DND-41 (cell line): ENCODE measurements at regions not wholly inside any gene's neighbourhood (a gene's known extent, or its start where the extent isn't known, plus 50 kb on each side); places are given as distances from the start of the nearest gene placed in this dataset.

ENCODE experiments used
- ATAC-seq: fragments of 200-7000 bp; cut with Tn5 transposase; 3 replicates; pipeline ENCODE4 v1.9.1; 2021; ENCODE audit warnings: low read depth; ENCODE audit not compliant: insufficient read depth
- DNase-seq: peaks from one replicate; pipeline ENCODE4 v3.0.0-alpha.2; 2020
- H2AFZ ChIP-seq: 2 replicates; pipeline ENCODE4 v1.6.0; 2012; ENCODE audit warnings: low read depth, low read length
- H3K27ac ChIP-seq: 2 replicates; pipeline ENCODE4 v1.5.1; 2012; ENCODE audit warnings: low read length, inconsistent platforms
- H3K27me3 ChIP-seq: fragments of 200-600 bp; sonication (generic); 2 replicates; pipeline ENCODE4 v1.6.0; 2012; ENCODE audit warnings: low read length, mild to moderate bottlenecking, inconsistent platforms; ENCODE audit not compliant: insufficient read depth, poor library complexity
- H3K36me3 ChIP-seq: 2 replicates; pipeline ENCODE4 v1.5.1; 2012; ENCODE audit warnings: low read length, inconsistent platforms; ENCODE audit not compliant: insufficient read depth
- H3K4me1 ChIP-seq: 2 replicates; pipeline ENCODE4 v1.5.1; 2012; ENCODE audit warnings: mild to moderate bottlenecking, low read length; ENCODE audit not compliant: insufficient read depth
- H3K4me2 ChIP-seq: 2 replicates; pipeline ENCODE4 v1.6.0; 2012; ENCODE audit warnings: mild to moderate bottlenecking, moderate library complexity, low read length, inconsistent platforms; ENCODE audit not compliant: insufficient read depth
- H3K4me3 ChIP-seq, 2 experiments: fragments of 200-600 bp in 1 of 2; shearing (Covaris generic) in 1 of 2; 2 replicates each; pipeline ENCODE4 v1.5.1; 2012 to 2016; ENCODE audit warnings: inconsistent platforms in 2 of 2, low read length in 2 of 2, mild to moderate bottlenecking in 2 of 2, low read depth in 1 of 2, moderate library complexity in 1 of 2
- H3K79me2 ChIP-seq: 2 replicates; pipeline ENCODE4 v1.6.0; 2012; ENCODE audit warnings: low read length, inconsistent platforms; ENCODE audit not compliant: insufficient read depth
- H3K9ac ChIP-seq: 2 replicates; pipeline ENCODE4 v1.6.0; 2012; ENCODE audit warnings: low read depth, mild to moderate bottlenecking, inconsistent platforms, low read length, moderate library complexity
- H3K9me3 ChIP-seq: 2 replicates; pipeline ENCODE4 v1.5.1; 2012; ENCODE audit warnings: low read length, moderate library complexity, mild to moderate bottlenecking, inconsistent platforms; ENCODE audit not compliant: insufficient read depth, severe bottlenecking
- H4K20me1 ChIP-seq: 2 replicates; pipeline ENCODE4 v1.6.0; 2012; ENCODE audit warnings: low read length; ENCODE audit not compliant: insufficient read depth
- EZH2 ChIP-seq: IDR thresholded peaks from 3 replicates; pipeline ENCODE4 v1.6.1; 2012; ENCODE audit warnings: borderline replicate concordance, low read depth, mild to moderate bottlenecking, moderate library complexity, low read length, inconsistent platforms; ENCODE audit not compliant: severe bottlenecking
- TF ChIP-seq, protein P1 (sequence below): IDR thresholded peaks from 2 replicates; pipeline ENCODE4 v1.5.1; 2012; ENCODE audit warnings: borderline replicate concordance, low read length, moderate library complexity, mild to moderate bottlenecking; ENCODE audit not compliant: poor library complexity, severe bottlenecking; ENCODE audit errors: extremely low read depth

GRCh38 chr5:118243613-118244012 lies 744.7 kb downstream of the DTWD2 start:
- no peak overlapping the region for H3K4me3 ChIP-seq
- no peaks in the 10 kb centered on the region for H3K27me3 ChIP-seq
- H3K9ac ChIP-seq, result no peak overlapping the region
- peaks cover 2% of the 10 kb centered on the region for H3K9me3 ChIP-seq
- no peaks in the 10 kb centered on the region for H4K20me1 ChIP-seq
- H3K36me3 ChIP-seq, result no peaks in the 10 kb centered on the region
- H2AFZ ChIP-seq, result no peak overlapping the region
- ATAC-seq, result no peak
- H3K79me2 ChIP-seq, result no peaks in the 10 kb centered on the region
- no peak overlapping the region for H3K27ac ChIP-seq
- TF ChIP-seq EZH2, result no peak
- TF ChIP-seq, protein P1, sequence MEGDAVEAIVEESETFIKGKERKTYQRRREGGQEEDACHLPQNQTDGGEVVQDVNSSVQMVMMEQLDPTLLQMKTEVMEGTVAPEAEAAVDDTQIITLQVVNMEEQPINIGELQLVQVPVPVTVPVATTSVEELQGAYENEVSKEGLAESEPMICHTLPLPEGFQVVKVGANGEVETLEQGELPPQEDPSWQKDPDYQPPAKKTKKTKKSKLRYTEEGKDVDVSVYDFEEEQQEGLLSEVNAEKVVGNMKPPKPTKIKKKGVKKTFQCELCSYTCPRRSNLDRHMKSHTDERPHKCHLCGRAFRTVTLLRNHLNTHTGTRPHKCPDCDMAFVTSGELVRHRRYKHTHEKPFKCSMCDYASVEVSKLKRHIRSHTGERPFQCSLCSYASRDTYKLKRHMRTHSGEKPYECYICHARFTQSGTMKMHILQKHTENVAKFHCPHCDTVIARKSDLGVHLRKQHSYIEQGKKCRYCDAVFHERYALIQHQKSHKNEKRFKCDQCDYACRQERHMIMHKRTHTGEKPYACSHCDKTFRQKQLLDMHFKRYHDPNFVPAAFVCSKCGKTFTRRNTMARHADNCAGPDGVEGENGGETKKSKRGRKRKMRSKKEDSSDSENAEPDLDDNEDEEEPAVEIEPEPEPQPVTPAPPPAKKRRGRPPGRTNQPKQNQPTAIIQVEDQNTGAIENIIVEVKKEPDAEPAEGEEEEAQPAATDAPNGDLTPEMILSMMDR, result no peak
- no peaks in the 10 kb centered on the region for H3K4me1 ChIP-seq
- H3K4me2 ChIP-seq, result no peak overlapping the region
- no peak for DNase-seq

- Histone ChIP-seq H3K9me3 (peaks cover 2% of the 10 kb centered on the region), H3K36me3 (no peaks in the 10 kb centered on the region), H3K9ac (no peak overlapping the region), H4K20me1 (no peaks in the 10 kb centered on the region), H3K79me2 (no peaks in the 10 kb centered on the region), H3K4me2 (no peak overlapping the region), H3K27me3 (no peaks in the 10 kb centered on the region), H3K4me3 (no peak overlapping the region), H3K27ac (no peak overlapping the region), H3K4me1 (no peaks in the 10 kb centered on the region), H2AFZ (no peak overlapping the region)
- no peak for TF ChIP-seq EZH2
- TF ChIP-seq, protein P1, result no peak
- DNase-seq (no peak), ATAC-seq (no peak)
These were observed 745.3 kb downstream of the DTWD2 start for GRCh38 chr5:118243068-118243467.

GRCh38 chr5:118236108-118236849 lies 752.1 kb downstream of the DTWD2 start:
- no peak for TF ChIP-seq EZH2
- TF ChIP-seq, protein P1, result no peak
- H3K9ac ChIP-seq, result no peak overlapping the region
- H3K27me3 ChIP-seq, result no peaks in the 10 kb centered on the region
- H3K4me3 ChIP-seq, result no peak overlapping the region
- H3K9me3 ChIP-seq, result no peaks in the 10 kb centered on the region
- DNase-seq (no peak), ATAC-seq (no peak)
- no peak overlapping the region for H3K27ac ChIP-seq
- H3K79me2 ChIP-seq, result no peaks in the 10 kb centered on the region
- no peaks in the 10 kb centered on the region for H3K36me3 ChIP-seq
- H3K4me1 ChIP-seq, result no peaks in the 10 kb centered on the region
- no peak overlapping the region for H3K4me2 ChIP-seq
- no peaks in the 10 kb centered on the region for H4K20me1 ChIP-seq
- no peak overlapping the region for H2AFZ ChIP-seq

DNA sequence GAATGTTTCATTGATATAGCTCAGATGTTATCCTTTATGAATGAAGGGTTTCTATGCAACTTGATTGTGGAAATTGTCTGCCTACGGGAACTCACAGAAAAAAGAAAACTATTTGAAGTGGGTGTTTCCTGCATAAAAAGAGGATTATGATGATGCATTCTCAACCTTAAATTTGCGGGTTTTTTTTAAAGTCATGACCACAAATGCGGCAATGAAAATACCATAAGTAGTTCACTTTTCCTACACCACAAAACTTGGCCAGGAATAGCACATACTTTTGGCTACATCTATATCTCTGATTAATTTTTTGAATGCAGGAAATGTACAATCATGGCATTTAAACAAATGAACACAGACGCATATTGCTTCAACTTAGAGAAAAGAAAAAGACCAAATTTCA lies 754.7 kb downstream of the DTWD2 start:
- Histone ChIP-seq H3K4me1 (no peaks in the 10 kb centered on the region), H4K20me1 (no peaks in the 10 kb centered on the region), H3K9ac (no peak overlapping the region), H3K4me2 (no peak overlapping the region), H3K27me3 (no peaks in the 10 kb centered on the region), H3K9me3 (no peaks in the 10 kb centered on the region), H2AFZ (no peak overlapping the region), H3K4me3 (no peak overlapping the region), H3K36me3 (no peaks in the 10 kb centered on the region), H3K27ac (no peak overlapping the region), H3K79me2 (no peaks in the 10 kb centered on the region)
- DNase-seq (no peak), ATAC-seq (no peak)
- no peak for TF ChIP-seq EZH2
- TF ChIP-seq, protein P1, result no peak
